GM12874 (cell line): ENCODE measurements at regions not wholly inside any gene's neighbourhood (a gene's known extent, or its start where the extent isn't known, plus 50 kb on each side); places are given as distances from the start of the nearest gene placed in this dataset.

Experiments used
- CTCF ChIP-seq: IDR thresholded peaks from 2 replicates; pipeline ENCODE4 v1.5.1; 2011; ENCODE audit warnings: low read depth, mild to moderate bottlenecking, control low read depth, low read length, moderate library complexity; ENCODE audit not compliant: insufficient read depth

- TF ChIP-seq CTCF = no peak
Measured at GRCh38 chr9:16312116-16312515, 558.4 kb downstream of the BNC2 start.

- TF ChIP-seq CTCF = no peak
Measured at GRCh38 chr9:16312962-16313546, 557.4 kb downstream of the BNC2 start.

- TF ChIP-seq CTCF = no peak
Measured at GRCh38 chr9:16314476-16314875, 556.0 kb downstream of the BNC2 start.

DNA sequence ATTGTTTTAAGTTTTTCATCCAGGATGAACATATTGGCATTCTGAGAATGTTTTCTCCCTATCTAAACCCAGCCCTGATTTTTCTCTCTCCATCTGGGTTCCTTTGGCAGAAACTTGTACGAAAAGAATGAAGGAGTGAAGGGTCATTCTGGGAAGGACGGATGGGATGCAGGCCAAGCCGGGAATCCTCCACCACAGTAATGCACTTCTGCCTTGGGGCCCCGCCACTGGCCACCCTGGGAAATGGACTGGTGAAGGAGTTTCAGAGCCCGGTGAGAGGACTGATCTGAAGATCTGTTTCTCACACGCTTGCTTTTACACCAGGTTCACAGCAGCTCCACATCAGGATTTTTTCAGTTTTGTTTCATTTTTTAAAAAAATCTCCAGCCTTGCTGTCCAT is 554.8 kb downstream of the BNC2 start:
- TF ChIP-seq CTCF = no peak

GRCh38 chr9:16316456-16316855 is 554.0 kb downstream of the BNC2 start:
- no peak for TF ChIP-seq CTCF

GRCh38 chr9:16316911-16317817 is 553.3 kb downstream of the BNC2 start:
- no peak for TF ChIP-seq CTCF

DNA sequence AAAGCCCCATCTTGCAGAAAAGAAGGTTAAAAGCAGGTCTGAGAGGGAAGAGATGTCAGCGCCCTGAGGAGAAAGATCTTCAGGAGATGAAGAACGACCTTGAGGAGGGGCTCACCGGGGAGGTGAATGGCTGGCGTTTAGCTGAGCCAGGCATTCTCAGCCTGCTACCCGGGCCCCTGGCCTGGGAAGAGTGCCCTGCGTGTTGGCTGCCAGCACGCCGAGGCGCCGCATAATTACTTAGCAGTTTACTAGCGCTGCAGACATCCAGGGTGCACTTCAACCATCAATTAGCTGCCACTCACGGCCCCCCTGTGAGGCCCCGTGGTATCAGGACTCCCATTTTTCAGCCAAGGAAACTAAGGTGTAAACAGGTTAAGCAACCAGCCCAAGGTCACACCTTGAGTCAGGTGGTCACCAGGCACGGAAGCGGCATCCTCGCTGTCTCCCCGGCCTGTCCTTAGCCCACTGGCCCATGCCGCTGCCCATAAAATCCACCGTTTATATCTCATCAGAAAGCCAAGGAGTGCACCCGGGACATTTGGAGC is 551.9 kb downstream of the BNC2 start:
- no peak for TF ChIP-seq CTCF
